COLO668 (cell line): ENCODE measurements at regions not wholly inside any gene's neighbourhood (a gene's known extent, or its start where the extent isn't known, plus 50 kb on each side); places are given as distances from the start of the nearest gene placed in this dataset.
A peak's percentile ranks its signal among the peaks of the same experiment; 100 is the strongest.

Source experiments
- DNase-seq: peaks from one replicate; lab custom pipeline; 2025; ENCODE audit not compliant: unreplicated experiment; lab: John Stamatoyannopoulos, UW

GRCh38 chr11:13868710-13869397, 93.7 kb upstream of the SPON1 start:
- DNase-seq: no peak

- no peak for DNase-seq
These were observed 93.1 kb upstream of the SPON1 start for GRCh38 chr11:13869398-13869886.

- no peak for DNase-seq
These were observed 87.9 kb upstream of the SPON1 start for GRCh38 chr11:13874597-13874996.

GRCh38 chr11:13875643-13876042, 86.9 kb upstream of the SPON1 start:
- no peak for DNase-seq

- no peak for DNase-seq
These were observed 86.1 kb upstream of the SPON1 start for GRCh38 chr11:13876423-13876822.

GRCh38 chr11:13878077-13878476, 84.4 kb upstream of the SPON1 start:
- no peak for DNase-seq

- no peak for DNase-seq
These were observed 81.9 kb upstream of the SPON1 start for GRCh38 chr11:13880634-13881033.

- no peak for DNase-seq
These were observed 81.2 kb upstream of the SPON1 start for GRCh38 chr11:13881226-13881905.

- peak; percentile 12 for DNase-seq
These were observed 79.5 kb upstream of the SPON1 start for GRCh38 chr11:13883042-13883441.

- no peak for DNase-seq
These were observed 78.9 kb upstream of the SPON1 start for GRCh38 chr11:13883589-13883988.

- DNase-seq: no peak
These were observed 78.2 kb upstream of the SPON1 start for GRCh38 chr11:13884158-13884799.

GRCh38 chr11:13885083-13885482, 77.4 kb upstream of the SPON1 start:
- no peak for DNase-seq

GRCh38 chr11:13889552-13890249, 72.8 kb upstream of the SPON1 start:
- peak; percentile 76 for DNase-seq

- DNase-seq: peak; percentile 23
These were observed 70.6 kb upstream of the SPON1 start for GRCh38 chr11:13891911-13892310.

- no peak for DNase-seq
These were observed 66.1 kb upstream of the SPON1 start for GRCh38 chr11:13896175-13896980.

- DNase-seq: no peak
These were observed 65.6 kb upstream of the SPON1 start for GRCh38 chr11:13896981-13897353.

- DNase-seq: no peak
These were observed 64.8 kb upstream of the SPON1 start for GRCh38 chr11:13897646-13898276.

- no peak for DNase-seq
These were observed 62.9 kb upstream of the SPON1 start for GRCh38 chr11:13899603-13900002.

GRCh38 chr11:13902523-13902922, 60.0 kb upstream of the SPON1 start:
- DNase-seq: no peak

GRCh38 chr11:13905137-13905781, 57.3 kb upstream of the SPON1 start:
- DNase-seq: no peak
